DLD1 (cell line): ENCODE measurements at regions not wholly inside any gene's neighbourhood (a gene's known extent, or its start where the extent isn't known, plus 50 kb on each side); places are given as distances from the start of the nearest gene placed in this dataset.

Experiments used
- in situ Hi-C: cut with HindIII; loops from 2 replicates; pipeline ENCODE4 v1.10.0; 2017; ENCODE audit warnings: low sequenced_read_pairs

DNA sequence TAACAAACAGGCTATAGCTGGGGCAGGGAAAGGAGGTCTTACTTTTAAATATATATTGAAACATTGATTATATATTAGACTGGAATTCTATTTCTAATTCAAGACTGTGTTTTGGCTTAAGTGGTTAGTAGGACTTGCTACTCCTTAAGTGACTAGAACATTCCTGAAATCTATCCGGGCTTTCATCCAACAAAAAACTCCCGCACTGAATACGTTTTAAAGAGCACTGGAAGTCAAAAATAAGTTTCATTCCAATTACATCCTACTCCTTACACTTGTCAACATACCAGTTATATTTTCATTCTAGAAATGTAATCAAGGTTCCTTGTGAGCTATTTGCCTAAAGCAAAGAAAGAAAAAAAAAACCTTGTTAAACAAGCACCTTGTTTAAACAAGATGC is 204.6 kb downstream of the SP3 start:
- in situ Hi-C loops = no loop called here

DNA sequence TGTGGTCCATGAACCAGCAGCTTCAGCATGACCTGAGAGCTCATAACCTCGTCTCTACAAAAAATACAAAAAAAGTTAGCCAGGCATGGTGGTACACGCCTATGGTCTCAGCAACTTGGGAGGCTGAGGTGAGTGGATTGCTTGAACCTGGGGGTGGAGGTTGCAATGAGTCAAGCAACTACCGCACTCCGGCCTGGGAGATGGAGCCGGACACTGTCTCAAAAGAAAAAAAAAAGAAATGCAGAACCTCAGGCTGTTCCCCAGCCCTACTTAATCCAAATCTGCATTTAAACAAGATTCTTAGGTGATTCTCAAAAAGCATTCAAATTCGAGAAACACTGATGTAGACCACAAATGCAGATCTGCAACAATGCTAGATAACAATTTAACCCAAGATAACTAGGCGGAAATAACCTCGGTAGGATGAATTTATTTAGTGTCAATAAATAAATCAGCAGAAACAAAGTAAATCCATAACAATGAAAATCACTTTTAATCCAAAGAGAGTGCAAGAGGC is 203.5 kb downstream of the SP3 start:
- in situ Hi-C loops = no loop called here

DNA sequence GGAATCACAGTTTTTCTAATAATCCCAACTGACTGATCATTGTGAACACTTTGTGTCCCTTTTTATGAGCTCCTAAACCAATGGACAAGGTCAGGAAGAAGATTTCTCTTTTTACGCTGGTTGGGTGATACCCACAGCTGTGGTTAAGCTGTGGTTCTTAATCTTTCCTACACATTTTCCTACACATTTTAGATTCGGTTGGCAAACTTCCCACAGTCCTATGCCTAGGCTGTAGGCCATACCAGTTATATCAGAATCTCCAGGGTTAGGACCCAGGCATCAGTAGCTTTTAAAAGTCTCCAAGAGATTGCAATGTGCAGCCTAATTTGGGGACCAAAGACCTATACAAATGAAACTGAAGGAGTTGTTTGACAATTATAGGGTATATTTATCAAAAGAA is 203.0 kb downstream of the SP3 start:
- in situ Hi-C loops = no loop called here

DNA sequence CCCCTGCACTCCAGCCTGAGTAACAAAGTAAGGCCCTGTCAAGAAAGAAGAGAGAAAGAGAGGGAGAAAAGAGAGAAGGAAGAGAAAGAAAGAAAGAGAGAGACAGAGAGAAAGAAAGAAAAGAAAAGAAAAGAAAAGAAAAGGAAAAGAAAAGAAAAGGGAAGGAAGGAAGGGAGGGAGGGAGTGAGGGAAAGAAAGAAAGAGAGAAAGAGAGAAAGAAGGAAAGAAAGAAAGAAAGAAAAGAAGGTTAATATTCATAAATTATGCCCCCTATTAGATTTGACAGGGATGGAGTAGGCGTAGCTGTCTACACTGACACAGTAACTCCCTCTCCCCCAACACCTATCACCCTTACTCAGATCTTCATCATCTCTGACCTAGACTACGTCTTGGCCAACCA is 202.3 kb downstream of the SP3 start:
- in situ Hi-C loops = no loop called here

DNA sequence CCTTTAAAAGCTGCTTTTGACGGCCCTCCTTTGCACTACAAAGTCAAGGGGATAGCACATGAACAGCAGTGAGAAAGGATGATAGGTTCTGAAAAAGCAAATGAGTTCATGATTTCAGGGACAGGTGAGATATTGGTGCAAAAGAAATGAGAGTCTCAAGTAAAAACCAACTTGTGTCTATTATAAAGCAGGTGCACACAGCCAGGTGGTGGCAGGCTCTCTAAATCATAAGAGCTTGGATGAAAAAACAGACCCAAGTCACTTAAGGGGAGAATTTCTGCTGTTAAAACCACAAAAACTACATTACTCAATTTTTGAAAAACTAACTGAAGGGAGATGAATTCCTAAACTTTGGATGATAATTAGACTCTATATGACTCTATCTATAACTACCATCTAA is 201.5 kb downstream of the SP3 start:
- in situ Hi-C loops = no loop called here

DNA sequence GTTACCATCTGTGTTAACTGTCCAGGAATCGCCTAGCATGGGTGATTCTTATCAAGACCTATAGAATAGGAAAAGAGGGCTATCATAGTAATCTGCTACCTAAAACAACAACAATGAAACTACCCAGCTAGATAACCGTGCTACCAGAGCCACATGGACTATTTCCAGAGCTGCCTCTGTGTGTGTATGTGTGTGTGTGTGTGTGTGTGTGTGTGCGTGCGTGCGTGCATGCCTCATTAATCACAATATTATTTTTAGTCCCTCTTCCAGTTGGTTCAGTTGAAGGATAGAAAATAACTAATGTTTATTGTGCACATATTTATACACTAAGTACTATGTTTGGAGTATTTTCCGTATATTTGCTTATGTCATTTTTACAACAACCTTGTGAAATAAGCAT is 201.1 kb downstream of the SP3 start:
- in situ Hi-C loops = no loop called here

DNA sequence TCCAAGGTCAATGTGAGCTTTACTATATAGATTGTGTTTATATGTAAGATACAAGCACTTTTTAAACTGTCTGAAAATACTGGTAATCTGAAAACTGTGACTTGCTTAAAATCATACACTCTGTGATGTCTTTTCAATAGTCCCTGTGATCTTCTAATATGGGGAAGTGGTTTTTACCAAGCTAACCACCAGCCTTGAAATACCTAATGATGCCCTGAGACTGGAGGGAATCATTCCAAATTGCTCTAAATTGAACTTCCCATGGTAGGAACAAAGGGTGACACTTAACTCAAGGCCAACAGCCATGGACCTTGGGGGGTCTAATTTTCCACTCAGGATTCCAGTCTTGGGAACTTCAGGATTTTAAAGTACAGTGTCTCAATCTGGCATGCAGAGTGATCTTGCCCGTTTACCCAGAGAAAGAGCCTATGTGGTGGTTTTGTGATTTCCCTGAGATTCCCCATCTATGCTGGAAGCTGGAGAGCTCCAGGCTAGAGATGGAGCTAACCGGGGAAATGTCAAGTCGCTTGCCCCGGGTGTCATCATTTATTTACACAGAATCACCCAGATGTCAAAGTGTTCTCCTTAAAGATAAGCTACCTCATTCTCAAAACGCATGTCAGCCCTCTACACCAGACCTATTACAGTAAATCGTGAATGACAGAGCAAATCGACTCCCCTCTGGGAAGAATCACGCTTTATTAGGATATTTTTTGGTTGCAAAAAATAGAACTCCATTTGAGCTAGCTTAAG is 198.5 kb downstream of the SP3 start:
- in situ Hi-C loops = no loop called here

DNA sequence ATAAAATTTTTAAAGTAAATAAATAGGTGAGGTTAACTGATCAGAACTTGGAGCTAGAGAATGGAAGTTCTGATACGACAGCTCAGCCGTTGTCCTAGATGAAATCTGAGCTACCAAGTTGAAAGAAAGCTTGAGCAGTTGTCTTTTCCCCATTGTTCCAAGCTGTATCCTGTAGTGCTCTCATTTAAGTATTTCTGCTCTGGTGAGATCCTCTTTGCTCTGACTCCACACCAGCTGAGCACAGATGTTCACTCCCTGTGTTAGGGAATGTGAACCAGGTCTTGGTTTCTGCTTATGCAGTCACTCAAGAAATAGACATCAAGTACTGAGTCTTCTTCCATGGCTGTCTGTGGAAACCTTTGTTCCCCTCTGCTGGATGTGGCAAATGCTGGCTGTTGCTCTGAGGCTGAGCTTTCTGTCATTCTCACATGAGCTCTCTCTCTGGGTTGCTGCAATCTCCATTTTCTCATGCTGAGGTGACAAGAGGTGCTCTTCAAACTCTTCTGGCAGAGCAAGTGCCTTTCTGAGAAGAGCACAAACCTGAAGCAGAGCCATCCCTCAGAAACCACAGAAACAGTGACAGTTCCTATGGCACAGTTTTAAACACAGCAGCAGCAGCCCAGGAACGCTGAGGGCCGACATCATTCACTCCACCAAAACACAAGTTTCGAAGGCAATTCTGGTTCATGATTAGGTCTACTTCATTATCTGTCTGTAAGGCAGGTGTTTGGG is 194.1 kb downstream of the SP3 start:
- in situ Hi-C loops = no loop called here

DNA sequence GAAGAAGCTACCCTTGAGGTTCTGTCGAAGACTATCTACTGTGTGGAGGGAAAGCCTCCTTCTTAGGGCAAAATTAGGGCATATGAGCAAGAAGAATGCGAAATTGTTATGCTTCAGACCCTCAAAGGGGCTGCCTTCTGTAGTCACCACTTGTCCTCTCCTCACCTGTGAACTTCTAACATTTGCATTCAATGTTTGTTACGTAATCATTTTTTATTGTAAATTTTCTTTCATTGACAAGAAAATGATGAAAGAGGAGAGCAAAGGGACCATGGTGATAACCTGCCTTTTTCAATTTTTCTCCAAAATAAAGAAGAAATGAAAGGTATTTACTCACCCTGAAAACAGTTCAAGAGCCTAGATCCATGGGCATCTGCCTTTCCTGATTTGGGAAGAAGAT is 193.0 kb downstream of the SP3 start:
- in situ Hi-C loops = no loop called here

DNA sequence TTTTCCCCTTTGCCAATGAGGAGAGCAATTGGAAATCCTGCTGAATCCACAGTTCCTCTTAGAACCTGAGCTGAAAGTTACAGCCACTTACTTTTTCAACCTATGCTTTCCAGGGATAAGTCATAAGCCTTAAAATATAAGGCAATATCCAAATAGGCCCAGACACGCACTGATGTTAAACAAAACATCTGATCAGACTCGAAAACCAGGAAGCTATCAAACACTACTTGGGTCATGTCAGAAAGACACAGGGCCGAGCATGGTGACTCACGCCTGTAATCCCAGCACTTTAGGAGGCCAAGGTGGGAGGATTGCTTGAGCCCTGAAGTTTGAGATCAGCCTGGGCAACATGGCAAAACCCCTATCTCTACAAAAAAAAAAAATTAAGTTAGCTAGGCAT is 192.1 kb downstream of the SP3 start:
- in situ Hi-C loops = no loop called here

DNA sequence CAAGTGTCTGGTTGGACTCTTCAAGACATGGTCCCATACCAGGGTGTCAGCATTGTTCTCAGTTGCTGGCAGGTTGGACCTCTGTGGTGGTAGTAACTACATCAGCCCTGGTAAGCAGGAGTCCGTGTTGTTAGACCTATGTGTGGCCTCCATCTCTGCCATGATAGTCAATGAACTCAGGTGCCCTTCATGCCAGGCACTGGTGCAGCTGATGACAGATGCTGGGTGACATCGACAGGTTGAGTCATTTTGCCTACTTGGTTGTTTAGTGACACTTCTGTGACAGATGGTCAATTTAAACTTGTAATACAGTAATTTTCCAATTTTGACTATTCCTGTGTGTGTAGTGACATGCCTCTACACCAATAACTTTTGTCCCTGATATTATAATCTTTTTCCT is 189.7 kb downstream of the SP3 start:
- in situ Hi-C loops = no loop called here

DNA sequence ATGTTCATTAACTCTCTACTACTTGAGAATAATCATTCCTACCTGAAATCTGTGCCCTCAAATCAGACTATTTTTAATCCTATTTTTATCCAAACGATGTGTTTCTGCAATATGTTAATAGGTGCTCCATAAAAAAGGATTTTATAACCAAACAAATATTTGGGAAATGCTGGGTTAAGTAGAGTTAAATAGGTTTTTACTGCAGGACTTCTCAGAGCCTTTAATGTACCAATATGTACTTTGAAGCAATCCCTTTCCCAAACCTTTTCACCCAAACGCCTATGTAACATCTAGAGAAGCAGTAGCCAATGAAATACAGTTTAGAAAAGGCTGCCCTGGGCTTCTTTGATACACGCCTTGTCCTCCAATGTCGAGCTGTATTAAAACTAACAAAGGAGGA is 182.5 kb downstream of the SP3 start:
- in situ Hi-C loops = no loop called here

DNA sequence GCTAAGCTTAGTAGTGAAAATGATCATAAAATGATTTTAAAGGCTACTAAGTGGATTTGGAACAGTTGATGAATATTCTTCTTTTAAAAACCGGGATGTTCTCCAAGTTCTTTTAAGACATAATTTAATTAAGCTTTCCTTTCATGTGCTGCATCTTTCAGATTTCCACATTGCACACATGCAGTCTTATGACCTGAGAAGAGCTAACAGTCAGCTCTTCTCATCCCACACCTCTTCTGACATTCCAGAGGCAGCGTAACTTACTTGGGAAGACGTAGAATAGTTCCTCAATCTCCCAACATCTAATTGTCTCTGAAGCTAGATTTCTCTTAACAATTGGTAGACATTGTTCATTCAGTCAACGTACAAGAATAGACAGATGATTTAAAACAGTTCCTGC is 181.8 kb downstream of the SP3 start:
- in situ Hi-C loops = no loop called here

DNA sequence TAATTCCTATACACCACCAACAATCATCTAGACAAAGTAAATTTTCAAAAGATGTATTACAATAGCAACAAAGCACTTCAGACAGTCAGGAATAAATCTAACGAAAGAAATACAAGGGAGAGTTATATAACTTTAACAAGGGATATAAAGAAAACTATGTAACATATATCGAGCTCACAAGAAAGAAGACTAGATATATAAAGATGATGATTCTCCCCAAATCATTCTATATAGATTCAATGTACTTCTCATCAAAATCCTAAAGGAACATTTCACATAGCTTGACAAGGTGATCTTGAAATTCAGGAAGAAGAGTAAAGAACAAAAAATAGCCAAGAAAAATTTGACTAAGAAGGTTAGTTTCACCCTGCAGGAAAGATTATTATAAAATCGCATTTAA is 179.4 kb downstream of the SP3 start:
- in situ Hi-C loops = no loop called here

DNA sequence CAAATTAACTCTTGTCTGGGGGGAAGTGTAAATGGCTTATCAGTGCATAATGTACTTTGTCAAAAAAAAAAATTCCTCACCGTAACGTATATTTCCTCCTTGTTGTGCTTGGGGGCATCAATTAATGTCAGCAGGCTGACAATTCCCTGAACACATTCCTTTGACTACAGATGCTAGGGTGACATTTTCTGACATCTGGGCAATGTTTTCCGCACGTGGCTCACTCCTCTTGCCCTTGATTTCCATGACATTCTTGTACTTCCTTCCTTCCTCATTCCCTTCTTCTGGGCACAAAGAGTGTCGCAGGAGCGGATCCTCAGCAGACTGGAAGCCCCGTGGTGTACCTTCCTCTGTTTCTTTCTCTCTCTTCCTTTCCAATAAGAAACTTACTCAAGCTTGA is 173.7 kb downstream of the SP3 start:
- in situ Hi-C loops = no loop called here

DNA sequence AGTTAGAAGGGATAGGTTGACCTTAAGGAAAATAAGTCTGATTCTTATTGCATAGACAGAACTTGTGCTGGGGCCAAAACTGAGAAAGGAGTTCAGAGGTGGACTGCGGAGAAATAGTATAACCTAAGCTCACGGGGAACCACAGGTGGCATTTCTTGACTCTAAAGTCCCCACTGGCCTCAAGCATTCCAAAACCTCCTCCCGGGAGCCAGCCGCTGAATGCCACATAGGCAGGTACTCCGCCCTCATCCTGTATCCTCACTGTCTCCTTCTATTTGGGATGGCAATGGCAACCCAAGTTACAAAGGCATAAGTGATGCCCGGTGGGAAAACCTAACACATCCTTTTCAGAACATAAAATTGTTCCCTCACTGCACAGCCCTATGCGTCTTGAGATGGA is 173.0 kb downstream of the SP3 start:
- in situ Hi-C loops = no loop called here

DNA sequence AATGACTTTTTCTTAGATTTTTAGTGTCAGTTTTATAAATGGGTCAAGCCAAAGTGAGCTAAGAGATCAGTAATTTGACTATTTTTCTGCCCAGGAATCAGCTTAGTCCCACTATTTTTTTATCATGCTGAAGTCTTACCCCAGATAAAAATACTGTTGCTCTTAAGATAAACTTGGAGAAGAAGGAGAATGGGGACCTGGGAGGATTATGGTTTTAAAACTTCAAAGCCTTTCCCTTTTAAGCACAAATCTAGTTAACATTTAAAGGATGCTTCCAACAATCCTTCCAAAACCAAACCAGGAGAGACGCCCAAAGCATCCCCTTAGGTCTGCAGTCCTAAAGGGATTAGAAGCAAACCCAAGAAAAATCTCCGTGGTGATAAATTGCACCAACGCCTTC is 172.4 kb downstream of the SP3 start:
- in situ Hi-C loops = no loop called here

DNA sequence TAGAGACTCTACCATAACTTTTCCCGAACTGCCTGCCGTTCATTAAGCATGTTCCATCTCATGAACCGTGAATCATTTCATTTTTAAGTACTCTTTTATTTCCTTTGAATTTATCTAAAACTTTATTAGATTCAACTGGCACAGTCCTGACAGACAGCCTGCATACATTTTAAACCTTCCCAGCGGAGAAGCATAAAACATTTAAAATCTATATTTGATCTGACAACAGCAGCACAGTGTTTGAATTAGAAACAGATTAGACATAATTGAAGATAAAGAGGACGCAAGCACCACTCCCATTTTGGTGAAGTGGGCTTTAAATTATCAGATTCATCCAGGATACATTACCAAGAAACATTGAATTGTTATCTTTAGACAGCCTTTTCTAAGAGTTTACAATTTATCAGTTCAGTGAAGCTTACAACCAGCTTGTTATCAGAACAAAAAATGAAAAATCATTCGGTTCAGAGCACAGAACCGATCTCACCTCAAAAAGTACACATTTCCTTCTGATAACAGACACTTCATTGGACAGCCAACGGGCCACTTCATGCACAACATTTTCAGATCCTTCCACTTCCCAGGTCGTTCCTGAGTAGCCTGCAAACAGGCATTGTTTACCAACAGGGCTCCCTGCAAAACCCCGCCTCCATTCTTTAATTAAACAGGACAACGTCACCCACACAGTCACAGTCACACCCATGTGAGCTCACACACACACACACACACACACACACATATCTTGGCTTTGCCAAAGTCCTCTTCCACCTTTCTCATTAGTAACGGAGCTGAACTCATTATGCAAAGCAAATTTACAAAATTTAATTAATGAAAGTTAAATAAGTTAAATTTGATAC is 171.2 kb downstream of the SP3 start:
- in situ Hi-C loops = no loop called here

DNA sequence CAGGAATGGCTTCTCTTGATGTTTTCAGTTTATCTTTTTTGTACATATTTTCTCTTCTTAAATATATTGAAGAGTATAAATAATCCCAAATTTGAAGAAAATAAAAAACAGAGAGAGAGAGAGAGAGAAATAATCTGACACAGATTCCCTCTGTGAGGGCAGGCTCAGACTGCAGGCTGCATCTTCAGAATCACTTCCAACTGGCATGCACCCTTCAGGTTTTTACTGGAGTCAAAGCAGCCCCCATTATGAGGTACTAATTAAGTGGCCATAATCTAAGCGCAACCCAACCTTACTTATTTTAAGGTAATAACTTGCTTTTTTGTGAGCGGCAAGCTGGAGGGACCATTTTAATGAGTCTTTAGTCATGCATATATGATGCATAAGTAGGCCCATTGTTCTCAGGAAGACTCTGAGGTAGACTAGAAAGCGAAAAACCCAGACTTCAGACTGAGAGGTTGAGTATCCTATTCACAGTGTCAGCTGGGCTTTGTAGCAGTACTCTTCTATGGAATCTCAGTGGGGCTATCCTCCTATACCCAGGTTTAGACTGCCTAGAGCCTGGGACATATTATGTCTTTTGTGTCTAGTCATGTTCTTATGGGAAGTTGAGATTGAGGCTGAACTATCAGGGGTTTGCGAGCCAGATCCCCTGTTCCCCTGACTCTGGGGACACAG is 167.4 kb downstream of the SP3 start:
- in situ Hi-C loops = no loop called here

DNA sequence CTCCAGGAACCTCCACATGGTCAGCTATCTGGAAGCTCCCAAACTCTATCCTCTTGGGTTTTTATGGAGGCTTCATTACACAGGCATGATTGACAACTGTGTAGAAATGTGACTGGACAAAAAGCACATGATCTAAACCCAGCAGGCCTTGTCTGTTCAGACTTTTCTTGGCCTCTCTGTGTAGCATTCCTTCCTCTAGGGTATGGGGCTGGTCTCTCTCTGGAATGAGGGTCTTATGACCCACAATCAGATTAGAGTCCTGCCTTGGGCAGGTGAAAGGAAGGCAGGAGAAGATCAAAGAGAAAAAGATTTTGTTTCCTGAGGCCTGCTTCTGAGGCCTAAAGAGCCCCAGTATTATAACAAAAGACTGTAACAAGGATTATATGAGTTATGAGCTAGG is 162.7 kb downstream of the SP3 start:
- in situ Hi-C loops = no loop called here

DNA sequence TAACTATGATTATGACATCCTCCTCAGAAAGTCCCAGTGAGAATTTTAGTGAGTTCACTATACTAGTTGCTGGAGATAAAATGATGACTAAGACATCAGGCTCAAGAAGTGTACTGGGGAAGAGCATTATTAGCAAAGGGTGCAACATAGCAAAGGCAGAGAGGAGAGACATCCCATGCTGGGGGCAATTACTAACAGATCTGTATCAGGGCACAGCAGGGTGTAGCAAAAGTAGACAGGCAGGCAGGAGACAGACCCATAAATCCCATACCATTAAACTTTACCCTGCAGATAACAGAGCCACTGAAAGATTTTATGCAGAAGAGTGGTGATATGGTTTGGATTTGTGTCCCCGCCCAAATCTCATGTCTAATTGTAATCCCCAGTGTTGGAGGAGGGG is 161.7 kb downstream of the SP3 start:
- in situ Hi-C loops = no loop called here
